ENCODE measurements at regions not wholly inside any gene's neighbourhood (a gene's known extent, or its start where the extent isn't known, plus 50 kb on each side); places are given as distances from the start of the nearest gene placed in this dataset.

GRCh38 chr9:84456527-84456926 is 116.0 kb upstream of the SLC28A3 start:
- no peak for DNase-seq

DNA sequence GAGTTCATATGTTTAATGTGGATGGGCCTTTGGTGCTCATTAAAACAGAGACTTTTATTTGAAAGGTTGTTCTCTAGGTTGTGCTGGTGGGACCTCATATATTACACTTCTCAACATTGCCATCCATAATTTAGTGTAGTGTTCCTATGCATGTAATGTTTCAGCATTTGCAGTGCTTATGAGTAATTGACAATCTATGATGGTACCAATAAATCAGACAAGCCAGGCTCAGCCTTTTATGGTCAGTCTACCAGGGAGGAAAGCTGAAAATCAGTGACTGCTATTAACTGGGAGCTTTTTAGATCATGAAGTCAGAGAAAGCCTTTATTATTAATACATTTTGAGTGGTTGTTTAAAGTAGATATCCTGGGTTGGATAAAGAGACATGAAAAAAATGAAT is 120.1 kb upstream of the SLC28A3 start:
- no peak for DNase-seq

DNA sequence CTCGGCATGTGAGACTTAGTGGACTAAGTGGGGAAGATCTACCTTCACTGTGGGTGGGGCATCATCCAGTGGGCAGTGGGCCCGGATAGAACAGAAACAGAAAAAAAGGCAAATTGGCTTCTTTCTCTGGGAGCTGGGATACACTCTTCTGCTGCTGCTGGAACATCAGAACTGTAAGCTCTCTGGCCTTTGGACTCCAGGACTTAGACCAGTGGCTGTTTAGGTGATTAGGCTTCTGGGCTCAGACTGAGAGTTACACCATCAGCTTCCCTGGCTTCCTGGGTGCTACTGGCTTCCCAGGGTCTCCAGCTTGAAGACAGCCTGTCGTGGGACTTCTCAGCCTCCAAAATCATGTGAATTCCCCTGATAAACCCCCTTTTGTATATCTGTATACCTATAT is 122.7 kb upstream of the SLC28A3 start:
- no peak for DNase-seq

DNA sequence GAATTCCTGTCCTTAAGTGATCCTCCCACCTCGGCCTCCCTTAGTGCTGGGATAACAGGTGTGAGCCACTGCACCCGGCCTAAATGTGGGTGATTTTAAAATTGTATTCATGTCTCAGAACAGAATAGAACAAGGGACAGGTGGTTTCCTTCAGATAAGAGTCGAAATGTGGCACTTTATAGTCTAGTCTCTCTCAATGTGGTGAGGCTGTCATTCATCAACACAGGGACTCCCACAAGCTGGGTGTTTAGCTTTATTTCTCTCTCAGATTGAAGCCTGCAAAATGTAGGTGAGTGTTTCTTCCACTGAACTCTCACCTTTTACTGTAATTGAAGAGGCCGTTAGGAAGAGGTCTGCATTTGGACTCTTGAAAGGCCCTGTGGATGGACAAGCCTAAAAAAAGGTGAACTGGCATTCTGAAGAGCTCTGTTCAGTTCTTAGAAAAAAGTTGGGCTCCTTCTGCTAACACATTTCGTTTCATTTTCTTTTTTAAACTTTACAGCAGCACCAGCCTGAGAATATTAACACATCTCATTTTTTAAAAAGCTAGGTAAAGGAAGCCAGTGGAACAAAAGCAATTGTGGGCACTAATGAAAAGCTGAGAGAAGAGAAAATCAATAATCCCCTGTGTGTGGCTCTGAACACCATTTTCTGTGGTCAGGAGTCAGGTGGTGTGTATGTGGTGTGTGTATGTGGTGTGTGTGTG is 126.2 kb upstream of the SLC28A3 start:
- no peak for DNase-seq

GRCh38 chr9:84471816-84472215 is 131.3 kb upstream of the SLC28A3 start:
- DNase-seq: no peak

DNA sequence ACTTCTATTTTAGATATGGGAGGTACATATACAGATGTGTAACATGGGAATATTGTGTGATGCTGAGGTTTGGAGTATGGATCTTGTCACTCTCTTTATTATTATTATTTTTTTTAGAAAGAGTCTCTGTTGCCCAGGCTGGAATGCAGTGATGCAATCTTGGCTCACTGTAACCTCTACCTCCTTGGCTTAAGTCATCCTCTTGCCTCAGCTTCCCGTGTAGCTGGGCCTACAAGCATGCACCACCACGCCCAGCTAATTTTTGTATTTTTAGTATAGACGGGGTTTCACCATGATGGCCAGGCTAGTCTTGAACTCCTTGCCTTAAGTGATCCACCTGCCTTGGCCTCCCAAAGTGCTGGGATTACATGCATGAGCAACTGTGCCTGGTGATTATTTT is 138.4 kb upstream of the SLC28A3 start:
- no peak for DNase-seq

DNA sequence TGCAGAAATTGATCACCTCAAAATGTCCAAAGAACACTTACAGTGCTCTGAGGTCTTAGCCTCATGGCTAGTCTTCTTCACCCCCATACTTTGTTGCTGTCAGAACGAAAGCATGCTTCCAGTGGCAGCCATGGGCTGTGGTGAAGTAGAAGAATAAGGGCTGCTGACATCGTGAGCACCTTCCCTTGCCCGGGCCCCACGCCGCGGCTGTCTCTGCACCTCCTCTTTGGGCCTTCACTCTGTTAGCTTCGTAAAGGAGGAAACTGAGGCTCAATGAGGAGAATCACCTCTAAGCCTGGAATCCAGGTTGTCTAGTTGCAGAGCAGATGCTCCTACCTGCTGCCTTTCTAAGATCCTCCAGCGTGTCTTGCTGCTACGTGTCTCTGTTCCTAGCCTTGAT is 139.5 kb upstream of the SLC28A3 start:
- DNase-seq: no peak

DNA sequence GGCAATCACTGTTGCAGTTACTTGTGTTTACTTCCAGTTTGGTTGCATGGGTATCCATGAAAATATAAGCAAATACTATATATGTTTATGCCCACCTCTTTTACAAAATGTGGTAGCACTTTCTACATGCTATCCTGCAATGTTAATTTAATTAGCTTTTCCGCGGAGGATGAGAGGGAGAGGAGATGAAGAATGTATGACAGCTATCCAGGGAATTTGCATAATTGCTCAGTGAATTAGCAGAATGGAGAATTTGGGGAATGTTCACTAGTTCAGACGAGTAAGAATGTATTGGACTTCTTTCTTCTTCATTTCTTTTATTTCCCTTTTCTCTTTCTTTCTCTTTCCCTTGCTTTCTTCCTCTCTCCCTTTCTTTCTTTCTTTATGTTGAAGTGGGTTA is 140.7 kb upstream of the SLC28A3 start:
- no peak for DNase-seq

DNA sequence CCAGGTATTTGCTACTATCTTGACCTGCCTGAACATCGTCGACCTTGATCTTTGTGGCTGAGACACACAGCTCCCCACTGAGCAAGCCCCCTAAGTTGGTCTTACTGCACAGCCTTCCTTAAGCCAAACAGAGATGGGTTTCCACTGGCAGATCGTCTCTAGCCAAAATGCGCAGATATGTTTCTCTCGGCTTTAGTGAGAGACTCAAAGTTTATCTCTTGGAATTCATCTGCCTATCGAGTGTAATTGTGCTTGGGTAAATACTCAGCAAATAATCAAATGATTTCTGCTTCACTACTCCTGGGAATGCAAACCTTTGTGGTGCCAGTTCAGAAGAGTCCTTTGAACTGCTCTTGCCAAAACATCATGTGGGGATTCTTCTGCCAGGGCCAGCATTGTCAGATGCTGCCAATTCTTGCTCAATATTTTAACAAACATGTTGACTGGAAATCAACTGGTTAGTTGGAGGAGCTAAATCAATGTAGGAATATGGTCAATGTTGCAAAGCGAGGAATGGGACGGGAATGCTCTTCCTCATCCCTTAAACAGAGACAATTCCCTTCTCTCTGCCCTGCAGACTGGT is 141.2 kb upstream of the SLC28A3 start:
- no peak for DNase-seq

DNA sequence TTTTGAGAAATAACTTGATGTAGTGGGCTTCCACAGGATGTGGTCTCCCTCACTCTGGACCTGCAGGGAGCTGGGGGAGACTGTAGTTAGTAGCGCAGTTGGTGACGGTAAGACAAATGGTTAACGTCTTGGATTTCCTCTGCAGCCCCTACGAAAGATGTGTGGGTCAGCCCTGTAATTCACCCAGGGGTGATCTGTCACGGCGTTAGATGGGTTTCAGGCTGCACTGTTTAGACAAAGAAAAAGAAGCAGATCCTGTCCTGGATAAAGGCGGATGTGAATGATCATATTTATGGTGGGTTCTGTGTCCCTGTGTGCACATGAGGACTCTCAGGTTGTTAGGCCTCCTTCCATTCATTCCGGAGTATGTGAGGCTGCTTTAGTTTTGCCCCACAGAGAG is 142.0 kb upstream of the SLC28A3 start:
- no peak for DNase-seq

GRCh38 chr9:84484172-84484571 is 143.6 kb upstream of the SLC28A3 start:
- no peak for DNase-seq

DNA sequence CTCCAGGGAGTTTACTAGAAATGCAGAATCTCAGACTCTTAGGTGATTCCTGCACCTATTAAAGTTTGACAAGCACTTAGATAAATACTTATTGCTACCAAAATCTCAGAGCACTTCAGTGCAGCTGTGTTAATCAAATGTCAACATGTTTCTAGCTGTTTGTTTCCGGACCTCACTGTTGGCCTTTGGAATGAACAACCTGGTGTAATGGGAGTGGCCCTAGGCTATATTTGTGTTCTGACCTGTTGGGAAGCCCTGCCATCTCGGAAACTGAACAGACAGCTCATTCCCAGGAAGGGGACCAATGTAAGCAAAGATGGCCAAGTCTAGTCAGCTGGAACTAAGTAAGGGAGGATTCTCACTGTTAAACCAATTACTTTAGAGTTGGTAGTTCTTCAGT is 145.0 kb upstream of the SLC28A3 start:
- no peak for DNase-seq

DNA sequence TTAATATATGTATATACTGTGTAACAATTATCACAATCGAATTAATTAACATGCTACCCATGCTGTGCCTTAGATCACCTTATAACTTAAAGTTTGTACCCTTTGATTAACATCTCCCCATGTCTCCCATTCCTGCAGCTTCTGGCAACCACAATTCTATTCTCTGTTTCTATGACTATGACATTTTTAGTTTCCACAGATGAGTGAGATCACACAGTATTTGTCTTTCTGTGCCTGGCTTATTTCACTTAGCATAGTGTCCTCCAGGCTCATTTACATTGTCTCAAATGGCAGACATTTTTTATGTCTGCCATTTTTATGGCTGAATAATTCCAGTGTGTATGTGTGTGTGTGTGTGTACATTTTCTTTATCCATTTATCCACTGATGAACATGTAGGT is 146.1 kb upstream of the SLC28A3 start:
- no peak for DNase-seq

DNA sequence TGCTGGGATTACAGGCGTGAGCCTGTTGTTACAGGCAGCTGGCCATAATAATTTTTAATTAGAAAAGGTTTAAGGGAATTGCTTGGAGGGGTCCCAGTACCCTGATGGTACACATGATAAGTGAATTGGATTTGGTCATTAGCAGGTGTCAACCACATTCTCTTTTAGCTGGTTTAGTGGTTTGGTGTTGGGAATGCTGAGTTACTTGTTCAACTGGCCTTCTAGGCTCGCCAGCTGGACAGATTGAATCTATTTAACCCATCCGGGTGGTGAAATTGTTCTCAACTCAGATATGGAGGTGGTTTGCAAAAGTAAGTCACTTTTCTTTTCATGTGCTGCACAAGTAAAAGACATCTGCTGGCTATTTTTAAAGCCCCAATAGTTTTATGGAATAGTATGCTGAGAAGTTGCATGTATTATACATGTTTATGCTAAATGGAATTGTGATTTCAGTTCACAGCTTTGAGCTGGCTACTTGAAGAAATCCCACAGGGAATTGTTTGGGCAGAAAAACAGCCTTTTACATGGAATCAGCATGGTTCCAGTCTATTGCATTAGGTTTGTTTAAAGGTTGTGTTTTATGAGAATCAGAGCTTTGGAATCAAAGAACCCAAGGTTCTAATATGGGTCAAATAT is 149.8 kb upstream of the SLC28A3 start:
- DNase-seq: no peak

GRCh38 chr9:84490842-84491325 is 150.3 kb upstream of the SLC28A3 start:
- no peak for DNase-seq

GRCh38 chr9:84492366-84493159 is 152.0 kb upstream of the SLC28A3 start:
- DNase-seq: no peak

DNA sequence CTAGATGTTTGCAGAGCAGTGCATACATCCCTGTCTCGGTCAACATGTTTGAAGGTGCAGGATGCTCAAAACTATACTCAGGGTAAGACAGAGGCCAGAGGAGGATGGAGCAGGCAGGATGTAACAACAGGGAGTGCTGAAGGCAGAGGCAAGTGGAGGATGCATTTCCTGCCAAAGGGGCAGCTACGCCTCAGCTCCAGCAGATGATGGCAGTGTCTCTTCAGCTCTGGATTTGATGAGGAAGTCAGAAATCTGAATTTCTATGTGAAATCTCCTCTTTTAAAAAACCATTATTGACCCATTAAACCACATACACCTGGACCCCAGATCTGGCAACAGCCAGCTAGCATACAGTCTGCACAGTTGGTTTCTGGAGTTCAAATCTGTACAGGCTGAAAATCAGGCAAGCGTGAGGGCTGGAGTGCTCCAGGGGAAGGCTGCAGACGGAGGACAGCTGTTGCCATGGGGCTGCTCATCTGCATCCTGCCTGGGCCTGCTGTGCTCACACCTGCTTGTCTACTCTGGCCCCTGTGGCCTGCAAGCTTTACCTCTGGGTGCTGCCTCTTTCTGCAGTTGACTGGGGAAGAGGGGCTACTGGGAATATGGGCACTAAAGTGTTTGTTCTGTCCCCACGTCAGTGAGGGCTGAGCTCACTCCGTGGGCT is 152.9 kb upstream of the SLC28A3 start:
- DNase-seq: no peak

DNA sequence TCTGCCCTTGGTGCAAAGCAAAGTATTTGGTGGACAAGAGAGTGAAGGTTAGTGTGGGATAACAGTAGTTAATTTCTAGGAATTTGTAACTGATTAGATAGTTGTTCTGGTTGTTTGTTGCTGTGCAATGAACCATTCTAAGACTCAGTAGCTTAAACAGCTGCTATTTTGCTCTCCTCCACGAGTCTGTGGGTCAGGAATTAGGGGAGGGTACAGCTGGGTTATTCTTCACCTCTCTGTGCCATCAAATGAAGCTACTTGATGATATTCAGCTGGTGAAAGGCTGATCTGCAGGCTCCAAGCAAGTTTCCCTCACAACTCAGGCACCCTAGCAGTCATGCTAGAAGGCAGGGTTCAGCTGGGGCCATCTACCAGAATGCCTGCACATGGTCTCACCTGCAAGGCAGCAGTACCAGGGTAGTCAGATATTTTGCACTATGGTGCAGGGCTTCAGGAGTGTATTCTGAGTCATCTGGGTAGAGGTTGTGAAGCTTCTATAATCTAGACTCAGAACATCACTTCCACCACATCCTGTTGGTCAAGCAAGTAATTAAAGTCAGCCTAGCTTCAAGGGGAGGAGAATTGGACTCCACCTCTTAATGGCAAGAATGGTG is 159.5 kb upstream of the SLC28A3 start:
- no peak for DNase-seq

GRCh38 chr9:84500826-84501225 is 160.3 kb upstream of the SLC28A3 start:
- DNase-seq: no peak

DNA sequence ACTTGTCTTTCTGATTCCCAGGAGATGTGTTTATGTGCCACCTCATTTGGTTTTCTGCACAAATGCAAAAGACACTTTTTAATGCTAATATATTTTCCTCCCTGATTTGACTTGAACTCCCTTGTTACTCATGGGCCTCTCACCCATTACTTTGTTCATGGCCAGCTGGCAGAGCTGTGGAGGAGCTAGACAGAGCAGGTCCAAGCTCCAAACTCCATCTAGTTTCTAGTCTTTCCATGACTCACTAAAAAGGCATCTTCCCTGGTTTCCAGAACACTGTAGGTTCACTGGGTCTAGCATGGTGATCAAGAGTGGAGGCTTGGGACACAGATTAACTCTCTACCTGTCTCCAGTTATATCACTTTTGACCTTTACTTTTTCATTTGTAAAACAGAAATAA is 161.0 kb upstream of the SLC28A3 start:
- DNase-seq: no peak

DNA sequence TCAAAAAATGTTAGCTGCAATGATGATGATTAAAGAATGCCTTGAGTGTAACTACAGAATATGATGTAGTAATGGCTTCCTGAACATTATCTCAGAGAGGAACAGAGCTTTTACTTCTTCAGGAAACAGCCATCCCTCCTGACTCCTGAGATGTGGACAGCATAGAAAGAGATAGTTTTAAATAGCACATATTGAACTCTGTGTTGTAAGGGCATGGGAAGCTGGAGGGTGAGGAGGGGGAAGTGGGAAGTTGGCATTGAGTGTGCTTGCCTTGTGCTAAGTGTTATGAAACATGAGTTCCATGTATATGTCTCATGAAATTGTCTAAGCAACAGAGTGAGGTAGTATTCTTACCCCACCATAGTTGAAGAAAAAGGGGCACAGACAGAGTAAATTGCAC is 161.5 kb upstream of the SLC28A3 start:
- no peak for DNase-seq

DNA sequence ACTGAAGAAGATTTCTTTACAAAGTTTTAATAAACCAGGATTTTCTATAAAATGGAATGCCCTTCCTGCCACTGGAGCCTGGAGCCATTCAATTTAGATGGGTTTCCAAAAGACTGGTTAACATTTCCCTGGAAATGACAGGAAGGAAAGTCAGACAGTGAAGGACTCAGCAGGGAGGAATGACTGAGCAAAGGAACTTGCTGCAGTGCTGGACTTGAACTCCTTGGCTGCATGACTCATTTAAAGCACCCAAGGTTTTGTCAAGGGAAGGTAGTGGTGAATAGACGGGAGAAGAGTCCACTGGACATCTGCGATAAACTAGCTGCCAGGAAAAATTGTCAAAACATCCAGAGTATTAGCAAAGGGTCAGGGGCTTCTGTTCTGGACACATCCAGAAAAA is 163.8 kb upstream of the SLC28A3 start:
- no peak for DNase-seq

DNA sequence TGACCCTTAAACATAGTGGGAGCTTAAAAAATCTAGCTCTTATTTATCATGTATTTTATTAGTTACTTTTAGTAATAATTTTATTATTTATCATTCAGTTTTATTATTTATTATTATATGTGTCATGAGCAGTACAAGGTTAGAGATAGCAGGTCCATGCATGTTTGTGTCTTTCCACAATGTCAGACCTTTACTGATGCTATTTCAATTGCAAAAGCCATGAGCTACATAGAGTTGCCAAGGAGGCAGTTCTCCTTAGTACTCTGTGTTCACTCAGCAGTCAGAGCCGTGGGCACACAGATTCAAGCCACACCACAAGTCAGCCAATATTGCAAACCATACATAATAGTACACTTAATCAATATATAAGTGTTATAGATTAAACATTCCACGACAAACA is 157.9 kb upstream of the NTRK2 start:
- no peak for DNase-seq
